GM18519 (cell line): ENCODE measurements at regions not wholly inside any gene's neighbourhood (a gene's known extent, or its start where the extent isn't known, plus 50 kb on each side); places are given as distances from the start of the nearest gene placed in this dataset.
"Not testable (repeated sequence)": the region's sequence is repeated elsewhere in the genome, so short reads cannot be mapped to it uniquely, and the experiment has no call there.

Experiments
- ATAC-seq: cut with Tn5 transposase; IDR thresholded peaks from one replicate; pipeline ENCODE4 v1.9.1; 2021; ENCODE audit warnings: mild to moderate bottlenecking, moderate library complexity; ENCODE audit not compliant: unreplicated experiment, low FRiP score

GRCh38 chr18:65671621-65672415, 79.0 kb upstream of the CDH7 start:
- ATAC-seq: no peak

DNA sequence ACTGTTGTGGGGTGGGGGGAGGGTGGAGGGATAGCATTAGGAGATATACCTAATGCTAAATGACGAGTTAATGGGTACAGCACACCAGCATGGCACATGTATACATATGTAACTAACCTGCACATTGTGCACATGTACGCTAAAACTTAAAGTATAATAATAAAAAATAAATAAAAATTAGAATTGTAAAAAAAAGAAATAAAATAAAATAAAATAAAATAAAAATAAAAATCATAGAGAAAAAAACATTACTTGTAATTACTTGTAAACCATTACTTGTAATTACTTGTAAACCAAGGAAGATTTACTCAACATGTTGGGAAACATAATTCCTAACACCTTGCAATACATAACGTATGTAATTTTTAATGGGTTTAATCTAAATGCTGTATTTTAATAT, 80.7 kb upstream of the CDH7 start:
- not testable (repeated sequence) for ATAC-seq

GRCh38 chr18:65661391-65661790, 89.4 kb upstream of the CDH7 start:
- no peak for ATAC-seq

DNA sequence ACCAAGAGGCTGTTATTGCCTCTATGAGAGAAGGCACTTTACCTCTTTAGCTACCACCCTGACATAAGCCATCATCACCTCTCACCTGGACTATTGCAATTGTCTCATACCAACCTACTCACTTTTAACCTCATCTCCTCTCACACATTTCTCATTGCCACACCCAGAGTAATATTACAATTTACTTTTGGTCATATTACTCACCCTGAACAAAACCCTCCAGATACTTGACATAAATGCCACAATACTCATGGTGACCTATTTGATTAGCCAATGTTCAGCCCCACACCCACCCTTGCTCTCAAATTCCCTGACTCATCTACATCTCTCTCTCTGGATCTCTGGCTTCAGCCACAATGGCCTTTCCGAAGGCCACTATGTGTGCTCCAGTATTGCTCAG, 90.9 kb upstream of the CDH7 start:
- ATAC-seq: no peak

- ATAC-seq: no peak
Observed at GRCh38 chr18:65659312-65659711, 91.5 kb upstream of the CDH7 start.

DNA sequence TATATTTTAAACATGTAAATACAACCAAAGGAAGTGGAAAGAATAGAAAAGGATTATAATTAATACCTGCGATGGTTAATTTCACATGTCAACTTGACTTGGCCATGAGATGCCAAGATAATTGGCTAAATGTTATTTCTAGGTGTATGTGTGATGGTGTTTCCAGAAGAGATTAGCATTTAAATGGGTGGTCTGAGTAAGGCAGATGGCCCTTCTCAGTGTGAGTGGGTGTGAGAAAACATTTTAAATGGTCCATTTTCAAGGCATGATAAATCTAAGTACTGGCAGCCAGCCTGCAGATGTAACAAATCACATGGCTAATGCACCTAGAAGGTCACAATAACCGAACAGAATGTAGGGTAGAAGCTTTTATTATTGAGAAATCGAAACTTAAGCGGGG, 99.6 kb upstream of the CDH7 start:
- no peak for ATAC-seq

DNA sequence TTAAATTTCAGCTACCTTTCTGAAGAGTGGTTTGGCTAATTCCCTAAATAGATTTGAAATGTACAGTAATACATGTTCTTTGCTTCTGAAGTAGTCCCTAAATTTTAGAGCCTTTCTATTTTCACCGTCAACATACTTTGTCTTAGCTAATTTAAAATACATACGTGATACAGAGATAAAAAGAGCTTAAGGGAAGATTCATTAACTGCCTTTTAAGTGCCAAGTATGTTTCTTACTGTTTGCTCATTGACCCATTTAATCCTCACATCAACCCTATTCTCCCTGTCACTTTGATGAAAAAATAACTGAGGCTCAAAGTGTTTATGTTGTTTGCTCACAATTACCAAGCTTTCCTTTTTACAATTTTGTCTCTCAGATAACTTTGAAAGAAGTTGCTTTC, 118.6 kb upstream of the CDH7 start:
- ATAC-seq: no peak

DNA sequence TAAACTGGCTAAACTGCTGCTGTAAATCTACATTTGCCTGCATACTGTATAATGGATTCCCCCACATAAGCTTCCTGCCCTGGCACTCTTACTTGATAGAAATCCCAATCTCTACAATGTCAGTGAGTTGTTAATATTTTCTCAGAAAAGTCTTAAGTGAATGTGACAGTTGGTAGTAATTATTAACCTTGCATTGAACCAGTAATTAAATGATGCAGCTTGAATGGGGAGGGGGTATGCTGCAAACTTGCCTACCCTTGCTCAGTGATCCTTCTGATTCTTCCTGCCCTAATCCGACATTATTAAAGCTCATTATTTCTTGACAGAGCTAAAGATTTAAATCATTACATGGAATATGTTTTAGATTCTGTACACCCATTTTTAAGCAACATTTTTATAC, 119.0 kb upstream of the CDH7 start:
- no peak for ATAC-seq

- ATAC-seq: no peak
Observed at GRCh38 chr18:65628390-65628789, 122.4 kb upstream of the CDH7 start.

GRCh38 chr18:65623676-65624075, 127.1 kb upstream of the CDH7 start:
- ATAC-seq: no peak

- no peak for ATAC-seq
Observed at GRCh38 chr18:65622436-65622835, 128.4 kb upstream of the CDH7 start.

DNA sequence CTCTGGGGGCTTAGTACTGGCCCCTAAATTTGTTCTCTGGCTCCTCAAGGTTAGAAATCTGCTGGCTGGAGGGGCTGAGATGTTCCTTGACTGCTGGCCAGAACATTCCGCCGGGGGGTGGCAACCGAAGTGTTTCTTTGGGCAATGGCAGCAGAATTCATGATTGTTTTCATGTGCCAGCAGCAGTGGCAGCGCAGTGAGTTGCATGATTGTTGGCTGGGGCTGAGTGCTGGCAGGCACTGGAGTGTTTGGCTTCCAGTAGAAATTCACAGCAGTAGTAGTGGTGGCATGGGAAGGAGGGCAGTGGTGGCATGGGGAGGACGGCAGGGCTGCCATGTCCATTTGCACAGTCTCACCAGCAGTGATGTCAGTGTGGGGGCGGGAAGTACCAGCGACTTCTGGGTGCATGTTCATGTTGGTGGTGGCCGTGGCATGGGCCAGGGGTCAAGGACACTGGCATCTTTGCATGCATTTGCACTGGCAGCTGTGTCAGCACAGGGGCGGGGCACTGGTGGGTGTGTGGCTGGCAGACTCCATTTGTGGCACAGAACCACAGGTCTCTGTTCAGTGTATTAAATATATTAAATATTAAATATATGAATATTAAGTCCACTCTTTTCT, 130.6 kb upstream of the CDH7 start:
- ATAC-seq: no peak

- ATAC-seq: no peak
Observed at GRCh38 chr18:65610939-65611338, 139.9 kb upstream of the CDH7 start.

DNA sequence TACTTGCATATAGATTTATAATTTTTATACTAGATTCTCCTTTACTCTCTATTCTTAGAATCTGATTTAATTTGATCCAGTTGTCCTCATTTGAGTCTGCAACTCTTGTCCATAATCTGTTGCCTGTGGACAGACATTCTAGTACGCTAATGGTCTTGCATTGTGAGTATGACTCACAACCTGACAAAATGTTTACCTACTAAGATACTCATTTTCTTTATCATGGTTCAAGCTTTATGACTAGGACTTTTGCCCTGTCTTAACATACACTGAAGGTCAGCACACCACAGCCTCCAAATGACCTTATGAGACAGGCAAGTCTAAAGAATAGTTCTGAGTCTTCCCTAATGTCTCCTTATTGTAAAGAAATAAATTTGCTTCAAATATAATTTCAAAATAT, 142.3 kb upstream of the CDH7 start:
- no peak for ATAC-seq

- ATAC-seq: no peak
Observed at GRCh38 chr18:65607161-65607560, 143.7 kb upstream of the CDH7 start.

DNA sequence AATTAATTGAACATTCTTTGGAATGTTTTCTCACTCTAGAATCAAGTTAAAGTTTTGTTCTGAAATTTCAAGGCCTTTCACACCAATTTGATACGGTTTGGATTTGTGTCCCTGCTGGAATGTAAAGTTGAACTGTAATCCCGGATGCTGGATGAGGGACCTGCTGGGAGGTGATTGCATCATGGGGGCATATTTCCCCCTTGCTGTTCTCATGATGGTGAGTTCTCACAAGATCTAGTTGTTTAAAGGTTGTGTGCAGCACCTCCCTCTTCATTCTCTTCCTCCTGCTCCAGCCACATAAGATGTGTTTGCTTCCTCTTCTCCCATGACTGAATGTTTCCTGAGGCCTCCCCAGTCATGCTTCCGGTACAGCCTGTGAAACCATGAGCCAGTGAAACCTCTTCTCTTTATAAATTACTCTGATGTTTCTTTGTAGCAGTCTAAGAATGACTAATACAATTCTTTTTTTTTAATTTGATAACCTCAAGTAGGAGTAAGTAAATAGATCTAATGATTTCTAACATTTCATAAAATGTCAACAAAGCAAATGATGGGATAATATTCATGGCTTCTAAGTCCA, 144.2 kb upstream of the CDH7 start:
- ATAC-seq: no peak

DNA sequence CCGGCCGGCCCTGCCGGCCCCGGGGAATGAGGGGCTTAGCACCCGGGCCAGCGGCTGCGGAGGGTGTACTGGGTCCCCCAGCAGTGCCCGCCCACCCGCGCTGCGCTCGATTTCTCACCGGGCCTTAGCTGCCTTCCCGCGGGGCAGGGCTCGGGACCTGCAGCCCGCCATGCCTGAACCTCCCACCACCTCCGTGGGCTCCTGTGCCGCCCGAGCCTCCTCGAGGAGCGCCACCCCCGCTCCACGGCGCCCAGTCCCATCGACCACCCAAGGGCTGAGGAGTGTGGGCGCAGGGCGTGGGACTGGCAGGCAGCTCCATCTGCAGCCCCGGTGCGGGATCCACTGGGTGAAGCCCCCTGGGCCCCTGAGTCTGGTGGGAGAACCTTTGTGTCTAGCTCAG, 145.5 kb upstream of the CDH7 start:
- ATAC-seq: not testable (repeated sequence)

GRCh38 chr18:65601775-65602174, 149.0 kb upstream of the CDH7 start:
- no peak for ATAC-seq

GRCh38 chr18:65592435-65592834, 158.4 kb upstream of the CDH7 start:
- ATAC-seq: no peak

- no peak for ATAC-seq
Observed at GRCh38 chr18:65587491-65587890, 163.3 kb upstream of the CDH7 start.

DNA sequence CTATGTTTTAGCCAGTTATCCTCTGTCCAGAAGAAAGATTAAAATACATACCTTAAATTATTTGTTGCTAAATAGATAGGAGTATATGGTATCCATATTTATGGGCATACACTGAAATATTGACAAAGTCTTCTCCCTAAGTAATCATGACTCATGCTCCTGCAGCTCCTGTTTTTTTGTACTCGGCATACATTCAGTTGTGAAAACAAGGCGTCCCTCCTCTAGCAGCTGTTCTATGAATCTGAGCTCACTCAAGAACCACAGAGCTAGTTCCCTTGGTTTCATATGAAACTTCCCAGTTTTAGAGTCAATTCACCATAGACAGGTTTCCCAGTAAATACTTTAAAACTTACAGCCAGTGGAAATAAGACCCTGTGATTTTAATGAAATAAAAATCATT, 168.7 kb upstream of the CDH7 start:
- not testable (repeated sequence) for ATAC-seq

GRCh38 chr18:65568866-65569265, 181.9 kb upstream of the CDH7 start:
- no peak for ATAC-seq
